Transverse colon (tissue), 4 donors: ENCODE measurements at regions not wholly inside any gene's neighbourhood (a gene's known extent, or its start where the extent isn't known, plus 50 kb on each side); places are given as distances from the start of the nearest gene placed in this dataset.

Experiments
- DNase-seq: peaks from one replicate; pipeline ENCODE4 v3.0.0-alpha.2; 2019
- H3K27ac ChIP-seq, 4 donors: fragments of 200-600 bp; sonication (generic); 2 replicates each; pipeline ENCODE4 v1.5.1; 2016 to 2018; ENCODE audit warnings: inconsistent platforms in 4 of 4
- H3K27me3 ChIP-seq: fragments of 200-600 bp; sonication (generic); 2 replicates; pipeline ENCODE4 v1.5.1; 2017; ENCODE audit warnings: inconsistent platforms
- H3K36me3 ChIP-seq, 4 donors: fragments of 200-600 bp; sonication (generic); 2 replicates each; pipeline ENCODE4 v1.5.1; 2017 to 2019; ENCODE audit warnings: inconsistent platforms in 4 of 4
- H3K4me1 ChIP-seq, 4 donors: fragments of 200-600 bp; sonication (generic); 2 replicates each; pipeline ENCODE4 v1.5.1; 2017 to 2020; ENCODE audit warnings: inconsistent platforms in 4 of 4
- H3K4me3 ChIP-seq, 4 donors: fragments of 200-600 bp; sonication (generic); 1 replicate in 1 of 4; 2 replicates in 3 of 4; pipeline versions ENCODE4 v1.5.1 to v1.6.1; 2017 to 2019; ENCODE audit warnings: inconsistent platforms in 4 of 4
- H3K9me3 ChIP-seq, 2 donors: fragments of 200-600 bp; sonication (generic); 2 replicates each; pipeline ENCODE4 v1.5.1; 2017 to 2019; ENCODE audit warnings: inconsistent platforms in 2 of 2
- EP300 ChIP-seq: sonication (generic); formaldehyde crosslinking; IDR thresholded peaks from one replicate; pipeline ENCODE4 v1.6.1; 2017; ENCODE audit warnings: antibody characterized with exemption, low read depth
- POLR2A ChIP-seq: fragments of 450-650 bp; IDR thresholded peaks from one replicate; pipeline ENCODE4 v1.6.1; 2016; ENCODE audit warnings: antibody characterized with exemption, mild to moderate bottlenecking, moderate library complexity
- POLR2AphosphoS5 ChIP-seq, 3 donors: sonication (generic); formaldehyde crosslinking; IDR thresholded peaks; one replicate each; pipeline ENCODE4 v1.6.1; 2016; ENCODE audit warnings: antibody characterized with exemption in 3 of 3
- WGBS, 2 donors: methylation state at CpG; one replicate each; pipeline ENCODE4 v1.1.5; 2018; ENCODE audit warnings: low coverage in 1 of 2; 5-methylcytosine and 5-hydroxymethylcytosine counted together
- in situ Hi-C, 4 donors: fragments of 200-750 bp; cut with MboI; loops; one replicate each; pipeline versions ENCODE4 v1.15.0 to v1.15.1; 2017; ENCODE audit warnings: low sequenced_read_pairs in 3 of 4, low pct_ligation_motif_present in 1 of 4, low pct_unique_long_range_greater_than_20kb in 1 of 4
- intact Hi-C: fragments of 100-400 bp; cut with DNase I; formaldehyde crosslinking; loops from one replicate; pipeline ENCODE4 v1.15.1; 2023; ENCODE audit warnings: low total_unique reads
- TF ChIP-seq, protein P1 (sequence below), 5 experiments: fragments of 200-600 bp in 3 of 5; fragments of 450-650 bp in 2 of 5; sonication (generic) in 3 of 5; IDR thresholded peaks; 1 replicate in 2 of 5; 2 replicates in 3 of 5; pipeline ENCODE4 v1.5.1; 2016 to 2017; ENCODE audit warnings: antibody characterized with exemption in 5 of 5, inconsistent platforms in 3 of 5, mild to moderate bottlenecking in 2 of 5, moderate library complexity in 1 of 5

DNA sequence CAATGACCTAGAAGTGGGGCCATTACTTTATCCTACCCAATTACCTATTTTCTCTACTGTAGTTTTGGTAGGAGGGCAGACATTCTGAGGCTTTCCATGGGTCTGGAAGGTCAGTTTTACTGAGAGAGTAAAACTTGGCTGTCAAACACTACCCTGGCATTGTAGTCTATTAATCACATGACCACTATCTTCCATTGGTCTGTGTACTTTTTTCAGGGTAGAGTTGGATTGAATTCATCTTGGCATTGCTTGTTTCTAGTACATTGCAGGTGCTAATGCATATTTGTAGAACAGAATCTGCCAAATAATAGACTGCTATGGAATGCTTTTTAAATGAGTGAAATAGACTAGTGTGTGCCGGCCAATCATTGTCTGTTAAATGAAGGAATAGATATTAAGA lies 271.9 kb downstream of the STIM2 start:
- Histone ChIP-seq H3K36me3 (no peaks in the 10 kb centered on the region), H3K4me1 (peaks cover 0 to 2% (median 1%) of the 10 kb centered on the region in 4 donors), H3K9me3 (no peaks in the 10 kb centered on the region), H3K4me3 (no peak overlapping the region), H3K27ac (no peak overlapping the region), H3K27me3 (no peaks in the 10 kb centered on the region)
- intact Hi-C loops (no loop called here), in situ Hi-C loops (no loop called here)
- no peak for DNase-seq
- WGBS, 2 donors, result 100% methylated on average over 1 of the region's 1 CpG
- no peak for TF ChIP-seq POLR2A
- TF ChIP-seq, protein P1, sequence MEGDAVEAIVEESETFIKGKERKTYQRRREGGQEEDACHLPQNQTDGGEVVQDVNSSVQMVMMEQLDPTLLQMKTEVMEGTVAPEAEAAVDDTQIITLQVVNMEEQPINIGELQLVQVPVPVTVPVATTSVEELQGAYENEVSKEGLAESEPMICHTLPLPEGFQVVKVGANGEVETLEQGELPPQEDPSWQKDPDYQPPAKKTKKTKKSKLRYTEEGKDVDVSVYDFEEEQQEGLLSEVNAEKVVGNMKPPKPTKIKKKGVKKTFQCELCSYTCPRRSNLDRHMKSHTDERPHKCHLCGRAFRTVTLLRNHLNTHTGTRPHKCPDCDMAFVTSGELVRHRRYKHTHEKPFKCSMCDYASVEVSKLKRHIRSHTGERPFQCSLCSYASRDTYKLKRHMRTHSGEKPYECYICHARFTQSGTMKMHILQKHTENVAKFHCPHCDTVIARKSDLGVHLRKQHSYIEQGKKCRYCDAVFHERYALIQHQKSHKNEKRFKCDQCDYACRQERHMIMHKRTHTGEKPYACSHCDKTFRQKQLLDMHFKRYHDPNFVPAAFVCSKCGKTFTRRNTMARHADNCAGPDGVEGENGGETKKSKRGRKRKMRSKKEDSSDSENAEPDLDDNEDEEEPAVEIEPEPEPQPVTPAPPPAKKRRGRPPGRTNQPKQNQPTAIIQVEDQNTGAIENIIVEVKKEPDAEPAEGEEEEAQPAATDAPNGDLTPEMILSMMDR (IDR thresholded peaks at IDR 0.05), result no peak
- no peak for TF ChIP-seq EP300
- no peak for TF ChIP-seq POLR2AphosphoS5 (IDR thresholded peaks at IDR 0.05)

DNA sequence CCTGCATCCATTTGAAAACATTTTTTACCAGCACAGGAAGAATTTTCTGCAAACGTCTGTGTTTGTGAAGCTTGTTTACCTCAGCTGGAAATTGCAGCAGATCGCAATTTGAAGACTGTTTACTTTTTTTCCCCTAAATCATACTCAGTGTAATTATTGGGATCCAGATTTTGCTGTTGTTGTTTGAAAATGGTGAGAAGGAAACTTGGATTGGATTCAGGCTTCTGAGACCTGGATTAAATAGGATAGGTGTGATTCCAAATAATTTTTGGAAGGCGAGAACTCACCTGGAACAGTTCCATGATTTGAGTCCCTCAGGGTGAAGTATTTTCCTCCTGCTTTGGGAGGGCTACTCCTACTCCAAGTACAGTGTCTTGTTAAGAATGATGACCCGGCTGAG lies 279.8 kb downstream of the STIM2 start:
- H3K4me1 ChIP-seq, result no peaks in the 10 kb centered on the region
- no peaks in the 10 kb centered on the region for H3K27me3 ChIP-seq
- WGBS, 2 donors, result 56 to 61% methylated on average over 3 of the region's 4 CpGs
- in situ Hi-C loops, result no loop called here
- H3K27ac ChIP-seq, result no peak overlapping the region
- intact Hi-C loops, result no loop called here
- TF ChIP-seq, protein P1 (IDR thresholded peaks at IDR 0.05), result no peak
- TF ChIP-seq EP300, result no peak
- TF ChIP-seq POLR2AphosphoS5 (IDR thresholded peaks at IDR 0.05), result no peak
- TF ChIP-seq POLR2A, result no peak
- H3K36me3 ChIP-seq, result no peaks in the 10 kb centered on the region
- H3K9me3 ChIP-seq, result no peaks in the 10 kb centered on the region
- DNase-seq, result no peak
- H3K4me3 ChIP-seq, result no peak overlapping the region

DNA sequence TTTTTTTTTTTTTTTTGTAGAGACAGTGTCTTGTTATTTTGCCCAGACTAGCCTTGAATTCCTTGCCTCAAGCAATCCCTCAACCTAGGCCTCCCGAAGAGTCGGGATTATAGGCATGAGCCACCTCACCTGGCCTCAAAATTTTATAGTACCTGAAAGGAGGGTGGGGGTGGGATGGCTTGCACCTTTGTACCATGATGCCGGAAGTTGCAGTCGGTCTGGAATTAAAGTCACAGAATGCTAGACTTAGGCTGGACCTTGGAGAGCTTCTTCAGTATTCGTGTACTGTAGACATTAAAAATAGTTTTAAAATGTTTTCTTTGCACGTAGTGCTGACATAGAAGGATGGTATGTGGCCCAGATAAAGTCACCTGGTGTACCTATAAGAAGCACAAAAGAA lies 280.9 kb downstream of the STIM2 start:
- H3K4me1 ChIP-seq, result no peaks in the 10 kb centered on the region
- no peak overlapping the region for H3K27ac ChIP-seq
- H3K27me3 ChIP-seq, result no peaks in the 10 kb centered on the region
- WGBS, 2 donors, result 67 to 83% methylated on average over 1 to 6 of the region's 6 CpGs
- H3K4me3 ChIP-seq, result no peak overlapping the region
- H3K36me3 ChIP-seq, result no peaks in the 10 kb centered on the region
- intact Hi-C loops, result no loop called here
- in situ Hi-C loops, result no loop called here
- DNase-seq, result no peak
- no peaks in the 10 kb centered on the region for H3K9me3 ChIP-seq
- TF ChIP-seq, protein P1 (IDR thresholded peaks at IDR 0.05), result no peak
- TF ChIP-seq POLR2AphosphoS5 (IDR thresholded peaks at IDR 0.05) (no peak), POLR2A (no peak), EP300 (no peak)

DNA sequence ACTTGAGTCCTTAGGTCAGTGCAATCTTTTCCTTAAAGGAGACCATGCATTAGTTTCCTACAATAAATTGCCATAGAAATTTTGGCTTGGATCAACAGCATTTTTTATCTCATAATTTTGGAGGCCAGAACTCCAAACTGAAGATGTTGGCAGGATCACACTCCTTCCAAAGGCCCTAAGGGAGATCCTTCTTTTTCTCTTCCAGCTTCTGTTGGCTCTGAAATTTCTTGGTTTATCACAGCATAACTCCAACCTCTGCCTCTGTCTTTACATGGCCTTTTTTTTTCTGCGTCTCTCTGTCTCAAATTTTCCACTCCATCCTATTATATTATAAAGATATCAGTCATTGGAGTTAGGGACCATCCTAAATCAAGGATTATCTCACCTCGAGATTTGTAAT lies 282.2 kb downstream of the STIM2 start:
- no peaks in the 10 kb centered on the region for H3K36me3 ChIP-seq
- TF ChIP-seq POLR2AphosphoS5 (IDR thresholded peaks at IDR 0.05), result no peak
- TF ChIP-seq, protein P1 (IDR thresholded peaks at IDR 0.05), result no peak
- TF ChIP-seq POLR2A, result no peak
- no peak for TF ChIP-seq EP300
- no peak for DNase-seq
- no peak overlapping the region for H3K4me3 ChIP-seq
- H3K9me3 ChIP-seq, result no peaks in the 10 kb centered on the region
- H3K27ac ChIP-seq, result no peak overlapping the region
- intact Hi-C loops (no loop called here), in situ Hi-C loops (no loop called here)
- 79 to 85% methylated on average over 2 of the region's 2 CpGs for WGBS, 2 donors
- no peaks in the 10 kb centered on the region for H3K4me1 ChIP-seq
- no peaks in the 10 kb centered on the region for H3K27me3 ChIP-seq
